Mesothelial cell of epicardium (in vitro differentiated cells): ENCODE measurements at regions not wholly inside any gene's neighbourhood (a gene's known extent, or its start where the extent isn't known, plus 50 kb on each side); places are given as distances from the start of the nearest gene placed in this dataset.

ENCODE experiments used
- DNase-seq, 2 experiments: peaks; one replicate each; pipeline ENCODE4 v3.0.0; 2021; ENCODE audit warnings: low spot score in 2 of 2; ENCODE audit not compliant: unreplicated experiment in 2 of 2
- H3K27ac Mint-ChIP-seq: 2 replicates; pipeline ENCODE4 v1.8.0; 2021; ENCODE audit warnings: mixed read lengths
- H3K27me3 Mint-ChIP-seq: 2 replicates; pipeline ENCODE4 v1.8.0; 2021; ENCODE audit warnings: low read depth, mixed read lengths
- H3K36me3 Mint-ChIP-seq: 2 replicates; pipeline ENCODE4 v1.8.0; 2021; ENCODE audit warnings: mixed read lengths
- H3K4me1 Mint-ChIP-seq: 2 replicates; pipeline ENCODE4 v1.8.0; 2021; ENCODE audit warnings: mixed read lengths
- H3K4me3 Mint-ChIP-seq: 2 replicates; pipeline ENCODE4 v1.8.0; 2021; ENCODE audit warnings: mild to moderate bottlenecking, moderate library complexity, mixed read lengths
- H3K9me3 Mint-ChIP-seq: 2 replicates; pipeline ENCODE4 v1.8.0; 2021; ENCODE audit warnings: mixed read lengths
- CTCF ChIP-seq: fragments of 200-600 bp; sonication (generic); IDR thresholded peaks from one replicate; pipeline ENCODE4 v1.5.0; 2021; ENCODE audit warnings: antibody characterized with exemption; ENCODE audit not compliant: unreplicated experiment

- peaks cover 70% of the 10 kb centered on the region for H3K4me1 Mint-ChIP-seq
- no peak for DNase-seq
- TF ChIP-seq CTCF, result no peak
- H3K36me3 Mint-ChIP-seq, result no peaks in the 10 kb centered on the region
- H3K4me3 Mint-ChIP-seq, result no peak overlapping the region
- H3K9me3 Mint-ChIP-seq, result no peaks in the 10 kb centered on the region
- H3K27me3 Mint-ChIP-seq, result no peaks in the 10 kb centered on the region
- peak overlapping the region; percentile 8 for H3K27ac Mint-ChIP-seq
These were observed 108.7 kb upstream of the NFIA start for GRCh38 chr1:60973668-60974067.

- peak overlapping the region; percentile 63 for H3K27ac Mint-ChIP-seq
- no peak for DNase-seq
- TF ChIP-seq CTCF, result no peak
These were observed 109.5 kb upstream of the NFIA start for GRCh38 chr1:60972841-60973364.

DNA sequence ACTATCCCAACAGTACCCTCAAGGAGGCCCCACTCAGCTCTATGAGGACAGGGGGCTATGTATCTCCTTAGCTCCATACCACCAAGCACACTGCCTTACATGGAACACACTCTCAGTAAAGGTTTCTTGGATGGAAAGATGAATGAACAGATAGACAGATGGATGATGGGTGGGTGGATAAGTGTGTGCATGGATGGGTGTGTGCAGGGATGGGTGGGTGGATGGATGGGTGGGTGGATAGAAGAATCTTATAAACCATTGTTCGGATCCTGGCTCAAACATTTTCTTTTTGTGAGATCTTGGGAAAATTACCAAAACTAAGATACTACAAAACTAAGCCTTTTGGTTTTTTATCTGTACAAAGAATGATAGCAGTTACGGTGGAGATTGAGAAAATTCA is 111.0 kb upstream of the NFIA start:
- peaks cover 12% of the 10 kb centered on the region for H3K9me3 Mint-ChIP-seq
- no peak for DNase-seq
- H3K36me3 Mint-ChIP-seq, result peaks cover 10% of the 10 kb centered on the region
- no peak for TF ChIP-seq CTCF
- peak overlapping the region; percentile 70 for H3K27ac Mint-ChIP-seq
- H3K4me1 Mint-ChIP-seq, result peaks cover 61% of the 10 kb centered on the region
- no peak overlapping the region for H3K4me3 Mint-ChIP-seq
- no peaks in the 10 kb centered on the region for H3K27me3 Mint-ChIP-seq

More at GRCh38 chr1:60972841-60973364, 109.5 kb upstream of the NFIA start:
- Mint-ChIP-seq H3K4me3 (no peak overlapping the region), H3K4me1 (peaks cover 70% of the 10 kb centered on the region), H3K27me3 (no peaks in the 10 kb centered on the region), H3K36me3 (no peaks in the 10 kb centered on the region), H3K9me3 (no peaks in the 10 kb centered on the region)

DNA sequence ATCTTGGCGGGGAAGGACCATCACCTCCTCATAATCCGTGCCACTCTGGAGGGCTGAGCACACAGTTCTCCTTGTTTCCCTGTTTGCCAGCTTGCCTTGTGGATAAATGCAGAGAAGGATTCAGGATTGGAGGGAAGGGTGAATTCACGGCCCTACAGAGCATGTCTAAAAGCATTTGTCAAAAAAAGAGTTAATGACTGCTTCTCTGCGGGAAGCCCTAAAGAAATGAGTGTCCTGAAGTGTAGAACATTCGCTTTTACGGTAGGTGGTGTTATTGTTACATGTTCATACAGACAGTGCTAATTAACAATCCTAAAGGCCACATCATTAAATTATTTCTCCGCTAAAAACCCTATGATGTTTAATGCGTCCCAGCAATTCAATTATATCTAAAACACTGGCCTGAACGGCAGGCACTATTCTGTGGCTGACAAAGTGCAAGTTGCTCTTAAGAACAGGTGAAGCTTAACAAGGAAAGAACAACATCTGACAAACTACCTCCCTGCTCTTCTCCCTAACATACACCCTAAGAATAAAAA is 112.3 kb upstream of the NFIA start:
- peaks cover 14% of the 10 kb centered on the region for H3K36me3 Mint-ChIP-seq

DNA sequence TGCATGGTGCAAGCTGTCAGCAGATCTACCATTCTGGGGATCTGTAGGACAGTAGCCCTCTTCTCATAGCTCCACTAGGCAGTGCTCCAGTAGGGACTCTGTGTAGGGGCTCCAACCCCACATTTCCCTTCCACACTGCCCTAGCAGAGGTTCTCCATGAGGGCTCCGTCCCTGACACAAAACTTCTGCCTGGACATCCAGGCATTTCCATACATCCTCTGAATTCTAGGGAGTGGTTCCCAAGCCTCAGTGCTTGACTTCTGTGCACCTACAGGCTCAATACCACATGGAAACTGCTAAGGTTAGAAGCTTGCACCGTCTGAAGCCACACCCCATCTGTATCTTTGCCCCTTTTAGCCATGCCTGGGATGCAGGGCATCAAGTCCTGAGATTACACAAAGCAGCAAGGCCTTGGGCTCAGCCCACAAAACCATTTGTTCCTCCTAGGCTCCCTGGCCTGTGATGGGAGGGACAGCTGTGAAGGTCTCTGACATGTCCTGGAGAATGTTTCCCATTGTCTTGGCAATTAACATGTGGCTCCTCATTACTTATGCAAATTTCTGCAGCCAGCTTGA is 117.0 kb upstream of the NFIA start:
- peaks cover 37% of the 10 kb centered on the region for H3K4me1 Mint-ChIP-seq

More for the DNA sequence above, 112.3 kb upstream of the NFIA start:
- H3K9me3 Mint-ChIP-seq, result peaks cover 16% of the 10 kb centered on the region
- H3K4me1 Mint-ChIP-seq, result peaks cover 52% of the 10 kb centered on the region
- TF ChIP-seq CTCF, result peak; percentile 15
- H3K4me3 Mint-ChIP-seq, result peak overlapping the region; percentile 16
- no peak for DNase-seq
- no peaks in the 10 kb centered on the region for H3K27me3 Mint-ChIP-seq
- H3K27ac Mint-ChIP-seq, result peak overlapping the region; percentile 92

More for the DNA sequence above, 117.0 kb upstream of the NFIA start:
- no peak for DNase-seq
- H3K9me3 Mint-ChIP-seq, result peaks cover 30% of the 10 kb centered on the region
- no peak overlapping the region for H3K27ac Mint-ChIP-seq
- H3K4me3 Mint-ChIP-seq, result no peak overlapping the region
- no peaks in the 10 kb centered on the region for H3K27me3 Mint-ChIP-seq
- H3K36me3 Mint-ChIP-seq, result peaks cover 34% of the 10 kb centered on the region
- TF ChIP-seq CTCF, result no peak
